Tibial nerve (tissue), 4 donors: ENCODE measurements at regions not wholly inside any gene's neighbourhood (a gene's known extent, or its start where the extent isn't known, plus 50 kb on each side); places are given as distances from the start of the nearest gene placed in this dataset.

Experiments
- EP300 ChIP-seq, 2 donors: sonication (generic); formaldehyde crosslinking; IDR thresholded peaks; one replicate each; pipeline ENCODE4 v1.6.1; 2017; ENCODE audit warnings: antibody characterized with exemption in 2 of 2, mild to moderate bottlenecking in 1 of 2
- POLR2A ChIP-seq, 2 donors: fragments of 450-650 bp; IDR thresholded peaks; one replicate each; pipeline ENCODE4 v1.6.1; 2017; ENCODE audit warnings: antibody characterized with exemption in 2 of 2, mild to moderate bottlenecking in 2 of 2, moderate library complexity in 2 of 2
- TF ChIP-seq, protein P1 (sequence below), 5 experiments: fragments of 200-600 bp in 3 of 5; fragments of 450-650 bp in 2 of 5; sonication (generic) in 3 of 5; IDR thresholded peaks; one replicate each; pipeline ENCODE4 v1.5.1; 2016 to 2019; ENCODE audit warnings: antibody characterized with exemption in 5 of 5, mild to moderate bottlenecking in 3 of 5, moderate library complexity in 2 of 5

DNA sequence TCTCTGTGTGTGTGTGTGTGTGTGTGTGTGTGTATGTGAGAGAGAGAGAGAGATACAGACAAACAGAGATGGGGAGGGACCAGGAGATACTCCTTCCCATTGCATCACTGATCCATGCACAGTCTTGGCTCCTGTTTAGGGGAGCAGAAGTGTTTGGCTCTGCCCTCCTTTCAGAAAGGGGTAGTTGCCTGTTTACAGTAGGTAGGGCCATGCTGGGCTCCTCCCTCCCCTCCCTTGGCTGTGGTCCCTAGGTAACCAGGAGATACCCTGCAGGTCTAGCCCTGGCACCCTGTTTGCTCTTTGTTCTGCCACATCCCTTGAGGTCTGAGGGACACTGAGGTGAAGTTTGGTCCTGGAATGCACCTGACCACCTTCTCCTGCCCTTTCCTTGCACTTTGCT is 95.3 kb downstream of the RAMP3 start:
- TF ChIP-seq, protein P1, sequence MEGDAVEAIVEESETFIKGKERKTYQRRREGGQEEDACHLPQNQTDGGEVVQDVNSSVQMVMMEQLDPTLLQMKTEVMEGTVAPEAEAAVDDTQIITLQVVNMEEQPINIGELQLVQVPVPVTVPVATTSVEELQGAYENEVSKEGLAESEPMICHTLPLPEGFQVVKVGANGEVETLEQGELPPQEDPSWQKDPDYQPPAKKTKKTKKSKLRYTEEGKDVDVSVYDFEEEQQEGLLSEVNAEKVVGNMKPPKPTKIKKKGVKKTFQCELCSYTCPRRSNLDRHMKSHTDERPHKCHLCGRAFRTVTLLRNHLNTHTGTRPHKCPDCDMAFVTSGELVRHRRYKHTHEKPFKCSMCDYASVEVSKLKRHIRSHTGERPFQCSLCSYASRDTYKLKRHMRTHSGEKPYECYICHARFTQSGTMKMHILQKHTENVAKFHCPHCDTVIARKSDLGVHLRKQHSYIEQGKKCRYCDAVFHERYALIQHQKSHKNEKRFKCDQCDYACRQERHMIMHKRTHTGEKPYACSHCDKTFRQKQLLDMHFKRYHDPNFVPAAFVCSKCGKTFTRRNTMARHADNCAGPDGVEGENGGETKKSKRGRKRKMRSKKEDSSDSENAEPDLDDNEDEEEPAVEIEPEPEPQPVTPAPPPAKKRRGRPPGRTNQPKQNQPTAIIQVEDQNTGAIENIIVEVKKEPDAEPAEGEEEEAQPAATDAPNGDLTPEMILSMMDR (IDR thresholded peaks at IDR 0.05), result no peak
- TF ChIP-seq POLR2A (IDR thresholded peaks at IDR 0.05), result no peak
- no peak for TF ChIP-seq EP300 (IDR thresholded peaks at IDR 0.05)
